ENCODE measurements at regions not wholly inside any gene's neighbourhood (a gene's known extent, or its start where the extent isn't known, plus 50 kb on each side); places are given as distances from the start of the nearest gene placed in this dataset.
A peak's percentile ranks its signal among the peaks of the same experiment; 100 is the strongest.
"Not testable (repeated sequence)": the region's sequence is repeated elsewhere in the genome, so short reads cannot be mapped to it uniquely, and the experiment has no call there.

GRCh38 chr3:166829896-166830295, 550.2 kb downstream of the ZBBX start:
- H3K4me3 Mint-ChIP-seq = no peak overlapping the region
- H3K36me3 Mint-ChIP-seq (ENCODE audit: low read depth) = no peaks in the 10 kb centered on the region
- H3K4me1 Mint-ChIP-seq = no peaks in the 10 kb centered on the region
- no peaks in the 10 kb centered on the region for H3K27me3 Mint-ChIP-seq (ENCODE audit: low read depth)
- H3K27ac Mint-ChIP-seq = peak overlapping the region in 2 of 3 experiments; percentile 20 to 36
- H3K9me3 Mint-ChIP-seq = peaks cover 3% of the 10 kb centered on the region
- no peak for TF ChIP-seq CTCF (IDR thresholded peaks at IDR 0.05; ENCODE audit: unreplicated experiment in 3 of 3)

GRCh38 chr3:166818464-166818863, 561.6 kb downstream of the ZBBX start:
- no peak for TF ChIP-seq CTCF (IDR thresholded peaks at IDR 0.05; ENCODE audit: unreplicated experiment in 3 of 3)
- Mint-ChIP-seq H3K9me3 (no peaks in the 10 kb centered on the region), H3K27me3 (ENCODE audit: low read depth) (no peaks in the 10 kb centered on the region), H3K36me3 (ENCODE audit: low read depth) (no peaks in the 10 kb centered on the region), H3K27ac (no peak overlapping the region), H3K4me3 (no peak overlapping the region), H3K4me1 (no peaks in the 10 kb centered on the region)

GRCh38 chr3:166817269-166817668, 562.8 kb downstream of the ZBBX start:
- not testable (repeated sequence) for H3K36me3 Mint-ChIP-seq (ENCODE audit: low read depth); H3K27me3 Mint-ChIP-seq (ENCODE audit: low read depth); H3K27ac Mint-ChIP-seq; H3K9me3 Mint-ChIP-seq; H3K4me3 Mint-ChIP-seq; H3K4me1 Mint-ChIP-seq

- Mint-ChIP-seq H3K4me1 (no peaks in the 10 kb centered on the region), H3K27ac (no peak overlapping the region), H3K36me3 (ENCODE audit: low read depth) (no peaks in the 10 kb centered on the region), H3K27me3 (ENCODE audit: low read depth) (no peaks in the 10 kb centered on the region), H3K4me3 (no peak overlapping the region), H3K9me3 (peaks cover 9% of the 10 kb centered on the region)
- no peak for TF ChIP-seq CTCF (IDR thresholded peaks at IDR 0.05; ENCODE audit: unreplicated experiment in 3 of 3)
These were observed 569.2 kb downstream of the ZBBX start for GRCh38 chr3:166810741-166811445.

- TF ChIP-seq CTCF (IDR thresholded peaks at IDR 0.05; ENCODE audit: unreplicated experiment in 3 of 3) = no peak
- Mint-ChIP-seq H3K27ac (no peak overlapping the region), H3K36me3 (ENCODE audit: low read depth) (no peaks in the 10 kb centered on the region), H3K9me3 (peaks cover 9% of the 10 kb centered on the region), H3K4me1 (no peaks in the 10 kb centered on the region), H3K27me3 (ENCODE audit: low read depth) (no peaks in the 10 kb centered on the region), H3K4me3 (no peak overlapping the region)
These were observed 570.6 kb downstream of the ZBBX start for GRCh38 chr3:166809520-166809919.

- Mint-ChIP-seq H3K4me3 (no peak overlapping the region), H3K27ac (no peak overlapping the region)
These were observed 591.2 kb downstream of the ZBBX start for GRCh38 chr3:166788936-166789335.

More at GRCh38 chr3:166788936-166789335, 591.2 kb downstream of the ZBBX start:
- H3K27me3 Mint-ChIP-seq (ENCODE audit: low read depth) = no peaks in the 10 kb centered on the region
- TF ChIP-seq CTCF (IDR thresholded peaks at IDR 0.05; ENCODE audit: unreplicated experiment in 3 of 3) = no peak
- no peaks in the 10 kb centered on the region for H3K9me3 Mint-ChIP-seq
- no peaks in the 10 kb centered on the region for H3K36me3 Mint-ChIP-seq (ENCODE audit: low read depth)
- H3K4me1 Mint-ChIP-seq = no peaks in the 10 kb centered on the region

Measured in nephron (organoid).